ENCODE measurements at regions not wholly inside any gene's neighbourhood (a gene's known extent, or its start where the extent isn't known, plus 50 kb on each side); places are given as distances from the start of the nearest gene placed in this dataset.

- Histone ChIP-seq H3K79me2 (ENCODE audit: control insufficient read depth, insufficient read depth, low read length) (no peaks in the 10 kb centered on the region), H3K27me3 (ENCODE audit: control insufficient read depth, insufficient read depth, low read length) (no peaks in the 10 kb centered on the region), H4K20me1 (ENCODE audit: control insufficient read depth, extremely low read depth, insufficient read depth, low read length) (no peaks in the 10 kb centered on the region), H3K9ac (ENCODE audit: insufficient read depth, low read length) (no peak overlapping the region), H3K36me3 (ENCODE audit: control insufficient read depth, insufficient read depth, low read length) (no peaks in the 10 kb centered on the region), H2AFZ (ENCODE audit: low read length) (no peak overlapping the region), H3K4me3 (replicated peaks in 1 of 4; ENCODE audit: control extremely low read depth in 1 of 4, insufficient read depth in 1 of 4, low read depth in 3 of 4, low read length in 4 of 4) (no peak overlapping the region), H3K4me1 (ENCODE audit: control insufficient read depth, extremely low read depth, insufficient read depth, low read length) (no peaks in the 10 kb centered on the region), H3K4me2 (ENCODE audit: extremely low read depth, insufficient read depth, low read length) (no peak overlapping the region), H3K27ac (ENCODE audit: insufficient read depth, low read length) (no peak overlapping the region), H3K9me3 (ENCODE audit: control insufficient read depth, insufficient read depth, low read depth, low read length) (no peaks in the 10 kb centered on the region)
- no peak for DNase-seq (ENCODE audit: low read depth in 2 of 2)
- TF ChIP-seq CTCF (conservative IDR thresholded peaks at IDR 0.05 in 1 of 2, IDR thresholded peaks at IDR 0.05 in 1 of 2; ENCODE audit: low read depth in 1 of 2, low read length in 2 of 2) (no peak), EZH2 (IDR thresholded peaks at IDR 0.05; ENCODE audit: low read length, missing control alignments) (no peak)
Observed at GRCh38 chr2:82998781-82999180, 1460.3 kb downstream of the SUCLG1 start.

GRCh38 chr2:82996217-82996616 lies 1462.9 kb downstream of the SUCLG1 start:
- Histone ChIP-seq H3K36me3 (ENCODE audit: control insufficient read depth, insufficient read depth, low read length) (no peaks in the 10 kb centered on the region), H3K4me3 (replicated peaks in 1 of 4; ENCODE audit: control extremely low read depth in 1 of 4, insufficient read depth in 1 of 4, low read depth in 3 of 4, low read length in 4 of 4) (no peak overlapping the region), H4K20me1 (ENCODE audit: control insufficient read depth, extremely low read depth, insufficient read depth, low read length) (no peaks in the 10 kb centered on the region), H3K4me2 (ENCODE audit: extremely low read depth, insufficient read depth, low read length) (no peak overlapping the region), H3K79me2 (ENCODE audit: control insufficient read depth, insufficient read depth, low read length) (no peaks in the 10 kb centered on the region), H2AFZ (ENCODE audit: low read length) (no peak overlapping the region), H3K9ac (ENCODE audit: insufficient read depth, low read length) (no peak overlapping the region), H3K9me3 (ENCODE audit: control insufficient read depth, insufficient read depth, low read depth, low read length) (no peaks in the 10 kb centered on the region), H3K27ac (ENCODE audit: insufficient read depth, low read length) (no peak overlapping the region), H3K4me1 (ENCODE audit: control insufficient read depth, extremely low read depth, insufficient read depth, low read length) (no peaks in the 10 kb centered on the region), H3K27me3 (ENCODE audit: control insufficient read depth, insufficient read depth, low read length) (no peaks in the 10 kb centered on the region)
- TF ChIP-seq CTCF (conservative IDR thresholded peaks at IDR 0.05 in 1 of 2, IDR thresholded peaks at IDR 0.05 in 1 of 2; ENCODE audit: low read depth in 1 of 2, low read length in 2 of 2) (no peak), EZH2 (IDR thresholded peaks at IDR 0.05; ENCODE audit: low read length, missing control alignments) (no peak)
- DNase-seq (ENCODE audit: low read depth in 2 of 2): no peak

GRCh38 chr2:82994151-82994550 lies 1464.9 kb downstream of the SUCLG1 start:
- Histone ChIP-seq H4K20me1 (ENCODE audit: control insufficient read depth, extremely low read depth, insufficient read depth, low read length) (no peaks in the 10 kb centered on the region), H3K9ac (ENCODE audit: insufficient read depth, low read length) (no peak overlapping the region)

More at GRCh38 chr2:82994151-82994550, 1464.9 kb downstream of the SUCLG1 start:
- Histone ChIP-seq H3K9me3 (ENCODE audit: control insufficient read depth, insufficient read depth, low read depth, low read length) (no peaks in the 10 kb centered on the region), H3K4me1 (ENCODE audit: control insufficient read depth, extremely low read depth, insufficient read depth, low read length) (no peaks in the 10 kb centered on the region), H2AFZ (ENCODE audit: low read length) (no peak overlapping the region), H3K27me3 (ENCODE audit: control insufficient read depth, insufficient read depth, low read length) (no peaks in the 10 kb centered on the region), H3K36me3 (ENCODE audit: control insufficient read depth, insufficient read depth, low read length) (no peaks in the 10 kb centered on the region), H3K4me2 (ENCODE audit: extremely low read depth, insufficient read depth, low read length) (no peak overlapping the region), H3K79me2 (ENCODE audit: control insufficient read depth, insufficient read depth, low read length) (no peaks in the 10 kb centered on the region), H3K27ac (ENCODE audit: insufficient read depth, low read length) (no peak overlapping the region), H3K4me3 (replicated peaks in 1 of 4; ENCODE audit: control extremely low read depth in 1 of 4, insufficient read depth in 1 of 4, low read depth in 3 of 4, low read length in 4 of 4) (no peak overlapping the region)
- TF ChIP-seq CTCF (conservative IDR thresholded peaks at IDR 0.05 in 1 of 2, IDR thresholded peaks at IDR 0.05 in 1 of 2; ENCODE audit: low read depth in 1 of 2, low read length in 2 of 2) (no peak), EZH2 (IDR thresholded peaks at IDR 0.05; ENCODE audit: low read length, missing control alignments) (no peak)
- DNase-seq (ENCODE audit: low read depth in 2 of 2): no peak

All from fibroblast of lung (primary cell).